HG03521 (cell line): ENCODE measurements at regions not wholly inside any gene's neighbourhood (a gene's known extent, or its start where the extent isn't known, plus 50 kb on each side); places are given as distances from the start of the nearest gene placed in this dataset.
"Not testable (repeated sequence)": the region's sequence is repeated elsewhere in the genome, so short reads cannot be mapped to it uniquely, and the experiment has no call there.

Experiments
- ATAC-seq: cut with Tn5 transposase; IDR thresholded peaks from one replicate; pipeline ENCODE4 v1.9.1; 2021; ENCODE audit warnings: mild to moderate bottlenecking, moderate library complexity; ENCODE audit not compliant: unreplicated experiment

DNA sequence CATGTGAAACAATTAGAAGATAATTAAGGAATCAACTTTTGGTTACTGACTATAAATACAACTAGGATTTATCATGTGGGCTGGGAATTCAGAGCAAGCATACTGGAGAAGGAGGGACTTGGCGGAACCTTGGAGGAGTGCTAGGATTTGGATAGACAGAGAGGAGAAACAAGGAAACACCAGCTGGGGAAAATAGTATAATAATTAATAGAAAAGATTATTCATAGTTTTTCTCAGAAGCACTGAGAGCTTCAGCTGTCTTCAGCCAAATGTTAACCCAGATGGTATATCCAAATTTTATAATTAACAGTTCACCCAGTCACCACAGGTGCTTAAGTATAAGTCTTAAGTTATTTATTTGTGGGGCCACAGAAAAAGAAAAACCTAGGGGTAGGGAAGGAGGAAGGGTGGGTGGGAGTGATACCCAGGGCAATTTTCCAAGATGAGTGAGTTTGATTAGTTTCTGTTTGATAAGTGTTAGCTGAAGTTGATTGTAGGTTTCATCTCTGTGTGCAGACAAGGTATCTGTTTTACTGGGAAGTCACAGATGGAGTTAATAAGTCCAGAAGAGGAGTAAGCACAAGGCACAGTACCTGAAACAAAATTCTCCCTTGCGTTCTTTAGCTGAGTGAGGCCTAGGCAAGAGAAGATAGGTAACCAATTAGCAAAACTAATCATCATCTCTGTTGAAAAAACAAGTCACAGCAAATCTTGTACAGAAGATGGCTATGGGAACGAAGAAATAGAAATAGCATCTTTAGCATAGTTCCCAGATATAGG is 175.5 kb downstream of the TFAP2B start:
- ATAC-seq, result no peak

DNA sequence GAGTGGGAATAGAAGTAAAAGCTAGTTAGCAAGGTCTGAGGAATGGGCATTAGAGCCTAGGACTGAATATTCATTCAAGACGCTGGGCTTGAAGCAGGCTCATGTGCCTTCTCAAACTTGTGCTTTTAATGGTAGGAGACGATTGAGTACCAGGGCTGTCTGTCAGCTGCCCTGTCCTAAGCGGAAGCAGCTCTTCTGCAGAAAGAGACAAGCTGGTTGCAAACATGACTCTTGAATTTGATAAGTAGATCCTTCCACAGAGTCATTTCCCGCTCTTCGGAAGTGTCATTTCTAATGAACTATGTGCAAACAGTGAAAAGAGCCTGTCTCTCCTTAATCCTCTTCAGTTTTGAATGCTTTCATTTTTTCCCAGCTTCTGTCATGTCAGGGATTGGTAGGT is 176.4 kb downstream of the TFAP2B start:
- ATAC-seq, result no peak

DNA sequence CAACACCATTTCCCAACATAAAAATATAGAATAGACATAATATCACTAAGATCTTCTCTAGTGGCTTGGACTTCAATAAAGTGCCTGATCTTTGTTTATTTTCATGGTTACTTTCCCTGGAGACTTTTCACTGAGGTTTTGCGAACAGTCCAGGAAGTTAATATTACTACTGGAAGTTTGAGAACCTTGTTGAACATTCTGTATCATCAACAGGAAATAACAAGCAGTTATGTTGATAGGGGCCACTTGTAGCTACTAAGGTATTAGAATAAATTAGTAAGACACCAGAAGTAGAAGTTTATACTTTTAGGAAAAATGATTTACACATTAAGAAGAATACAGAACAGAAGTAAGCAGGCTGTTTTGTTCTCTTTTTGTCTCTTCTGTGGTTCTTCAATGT is 180.2 kb downstream of the TFAP2B start:
- ATAC-seq, result no peak

DNA sequence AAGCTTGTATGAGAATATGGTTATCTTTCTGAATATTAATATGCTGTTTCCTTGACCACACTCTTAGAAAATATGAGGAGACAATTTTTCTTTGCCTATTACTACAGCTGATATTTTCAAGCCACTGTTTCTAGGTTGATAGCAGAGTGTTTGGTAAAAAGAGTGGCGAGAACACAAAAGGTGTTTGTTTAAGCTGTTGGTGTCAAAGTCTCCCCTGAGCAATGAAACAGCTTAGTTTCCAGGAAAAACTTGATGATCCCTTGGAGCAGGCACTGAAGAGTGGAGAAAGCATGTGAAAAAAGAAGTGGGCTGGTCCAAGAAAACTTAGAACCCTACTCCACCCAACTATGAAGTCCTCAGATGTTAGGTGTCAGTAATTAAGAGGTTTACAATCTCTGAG is 182.7 kb downstream of the TFAP2B start:
- no peak for ATAC-seq

- no peak for ATAC-seq
Measured at GRCh38 chr6:51004380-51004779, 185.7 kb downstream of the TFAP2B start.

DNA sequence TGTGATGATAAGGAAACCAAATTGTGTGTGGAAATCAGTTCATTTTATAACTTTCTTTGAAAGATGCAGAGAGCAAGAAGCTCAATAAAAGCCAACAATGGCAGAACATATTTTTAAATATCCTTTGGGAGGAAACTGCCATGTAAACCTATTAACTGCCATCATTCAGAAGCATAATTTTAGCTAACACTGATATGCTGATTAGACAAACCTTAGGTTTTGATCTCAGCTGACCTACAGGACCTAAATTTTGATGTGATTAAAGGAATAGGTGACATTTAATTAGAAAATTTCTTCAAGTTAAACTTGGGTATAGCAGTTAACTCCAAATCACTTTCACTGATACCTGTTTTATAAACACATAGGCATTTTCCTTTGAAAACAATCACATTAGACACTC is 187.1 kb downstream of the TFAP2B start:
- no peak for ATAC-seq

DNA sequence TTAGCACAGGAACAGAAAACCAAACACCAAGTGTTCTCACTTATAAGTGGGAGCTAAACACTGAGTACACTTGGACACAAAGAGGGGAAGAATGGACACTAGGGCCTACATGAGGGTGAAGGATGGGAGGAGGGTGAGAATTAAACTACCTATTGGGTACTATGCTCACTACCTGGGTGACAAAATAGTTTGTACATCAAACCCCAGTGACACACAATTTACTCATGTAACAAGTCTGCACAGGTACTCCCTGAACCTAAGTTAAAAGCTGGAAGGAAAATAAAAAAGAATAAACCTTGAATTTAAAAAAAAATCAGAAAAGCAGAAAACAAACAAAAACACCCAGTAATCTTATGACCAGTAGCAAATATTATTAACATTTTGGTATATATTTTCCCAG is 188.6 kb downstream of the TFAP2B start:
- ATAC-seq, result no peak

GRCh38 chr6:51008693-51009092 is 190.0 kb downstream of the TFAP2B start:
- ATAC-seq, result not testable (repeated sequence)

DNA sequence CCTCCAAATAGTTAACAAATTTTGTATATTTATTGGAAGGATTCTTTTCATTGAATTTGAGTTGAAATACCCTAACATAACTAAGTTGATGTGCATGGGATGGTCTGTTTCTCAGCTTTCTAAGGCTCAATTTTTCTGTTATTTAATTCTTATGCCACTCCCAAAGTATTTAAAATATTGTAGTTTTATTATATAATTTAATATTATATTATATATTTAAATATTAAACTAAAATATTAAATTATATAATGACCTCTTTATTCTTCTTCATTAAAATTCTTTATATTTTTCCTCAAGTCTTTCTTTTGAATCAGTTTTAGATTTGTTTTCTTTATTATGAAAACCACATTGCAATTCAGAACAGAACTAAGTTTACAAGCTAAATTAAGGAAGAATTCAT is 194.7 kb downstream of the TFAP2B start:
- ATAC-seq, result no peak

GRCh38 chr6:51015394-51015793 is 196.7 kb downstream of the TFAP2B start:
- no peak for ATAC-seq

GRCh38 chr6:51016489-51016888 is 197.8 kb downstream of the TFAP2B start:
- no peak for ATAC-seq

DNA sequence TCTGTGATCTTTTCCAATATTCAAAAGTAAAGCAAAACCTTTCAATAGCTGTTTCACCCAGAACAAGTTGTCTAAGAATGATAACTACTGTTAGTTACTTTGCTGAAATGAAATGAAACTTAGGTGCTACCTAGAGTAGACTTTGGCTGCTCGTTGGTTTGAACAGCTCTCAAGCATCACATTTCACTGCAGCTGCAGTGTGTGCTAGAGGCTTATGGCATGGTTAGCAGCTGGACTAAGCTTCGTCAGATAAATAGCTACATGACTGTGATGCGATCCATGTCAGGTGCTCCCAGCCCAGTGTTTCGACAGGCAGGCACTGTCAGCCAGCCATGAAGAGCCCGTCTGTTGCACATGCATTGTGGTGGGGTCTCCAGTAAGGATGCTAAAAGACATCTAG is 201.1 kb downstream of the TFAP2B start:
- no peak for ATAC-seq

GRCh38 chr6:51021171-51021570 is 202.5 kb downstream of the TFAP2B start:
- no peak for ATAC-seq

DNA sequence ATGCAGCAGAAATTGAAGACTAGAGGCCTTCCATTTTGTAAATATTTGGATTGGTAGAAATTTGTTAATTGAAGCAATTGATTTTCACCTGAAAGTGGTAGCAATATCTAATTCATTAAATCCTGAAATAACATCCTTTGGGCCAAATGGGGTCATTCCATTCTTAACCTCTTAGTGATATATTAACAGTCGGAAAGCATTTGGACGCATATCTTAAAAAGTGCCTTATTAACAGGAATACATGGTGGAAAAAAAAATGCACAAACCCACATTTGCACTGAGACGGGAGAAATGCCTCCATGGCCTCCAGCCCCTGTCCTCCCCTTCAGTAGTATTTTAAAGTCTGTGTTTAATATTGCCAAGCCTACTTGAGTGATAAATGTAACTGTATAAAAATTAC is 205.5 kb downstream of the TFAP2B start:
- no peak for ATAC-seq

DNA sequence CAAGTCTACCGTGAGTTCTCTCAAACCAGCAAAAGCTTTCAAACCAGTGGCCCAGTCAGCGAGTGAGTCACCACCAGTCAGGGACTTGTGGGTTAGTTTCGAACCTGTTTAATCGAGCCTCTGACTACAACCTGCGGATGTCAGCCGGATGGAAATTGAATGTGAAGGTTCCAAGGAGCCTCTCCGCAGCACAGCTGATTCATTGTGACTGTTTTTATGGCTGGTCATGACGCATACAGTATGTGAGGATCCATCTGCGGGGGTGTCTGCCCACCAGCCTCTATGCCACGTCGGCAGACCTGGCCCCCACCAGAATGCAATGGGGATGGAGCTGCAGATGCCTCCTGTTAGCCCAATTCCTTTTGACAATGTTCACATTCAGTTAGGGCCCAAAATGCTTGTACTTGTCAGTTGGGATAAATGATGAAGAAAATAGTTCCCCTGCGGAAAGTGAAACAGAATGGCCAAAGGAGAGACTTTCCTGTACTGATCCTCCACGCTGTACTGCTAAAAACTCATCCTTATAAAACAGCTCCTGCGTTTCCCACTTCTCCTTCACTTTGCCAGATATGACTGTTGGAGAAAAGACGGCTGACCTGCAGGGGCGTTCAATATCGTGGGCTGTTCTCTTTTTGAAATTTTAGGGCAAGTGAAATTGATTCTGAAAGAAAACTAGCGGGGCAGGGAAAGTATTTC is 206.6 kb downstream of the TFAP2B start:
- ATAC-seq, result no peak

- no peak for ATAC-seq
Measured at GRCh38 chr6:51027283-51028065, 208.8 kb downstream of the TFAP2B start.

GRCh38 chr6:51028276-51028675 is 209.6 kb downstream of the TFAP2B start:
- ATAC-seq, result no peak

- ATAC-seq, result no peak
Measured at GRCh38 chr6:51029561-51029960, 210.9 kb downstream of the TFAP2B start.

DNA sequence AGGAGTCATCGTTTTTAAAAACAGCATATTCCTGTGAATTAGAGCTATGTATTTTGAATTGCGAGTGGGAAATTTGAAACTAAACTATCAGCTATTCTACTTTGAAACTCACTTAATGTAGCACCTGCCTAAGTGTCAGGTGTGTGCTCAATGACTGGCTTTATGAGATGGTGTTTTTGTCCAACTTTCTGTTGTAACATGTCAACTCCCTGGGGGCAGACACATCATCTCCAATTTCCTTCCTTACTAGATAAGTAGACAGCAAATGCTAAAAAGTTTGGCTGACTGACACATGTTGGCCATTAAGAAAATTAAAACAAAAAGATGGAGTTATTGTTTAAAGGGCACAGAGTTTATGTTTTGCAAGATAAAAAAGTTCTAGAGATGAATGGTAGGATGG is 226.9 kb downstream of the TFAP2B start:
- ATAC-seq, result no peak

- no peak for ATAC-seq
Measured at GRCh38 chr6:51049288-51049982, 230.8 kb downstream of the TFAP2B start.
